ENCODE measurements at regions not wholly inside any gene's neighbourhood (a gene's known extent, or its start where the extent isn't known, plus 50 kb on each side); places are given as distances from the start of the nearest gene placed in this dataset.

DNA sequence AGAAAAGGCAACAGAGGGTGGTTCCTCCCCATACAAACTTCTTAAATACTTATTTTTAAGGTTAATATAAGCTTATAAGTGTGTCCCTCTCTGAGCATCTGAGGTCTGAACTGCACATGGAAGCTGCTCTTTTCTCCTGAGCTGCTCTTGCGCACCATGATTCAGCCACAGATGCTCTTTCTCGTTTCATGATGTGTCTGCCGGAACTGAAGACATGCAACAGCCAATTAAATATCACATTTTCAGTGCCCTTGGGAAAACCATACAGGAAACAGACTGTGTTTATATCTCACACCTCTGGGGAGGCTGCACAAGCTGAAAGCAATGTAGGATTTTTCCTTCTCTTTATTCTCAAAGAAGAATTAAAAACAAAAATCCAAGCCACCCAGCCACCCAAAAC is 96.8 kb upstream of the NREP start:
- TF ChIP-seq CTCF (conservative IDR thresholded peaks at IDR 0.05; ENCODE audit: low read depth, low read length), result no peak
- TF ChIP-seq CEBPB (IDR thresholded peaks at IDR 0.05; ENCODE audit: low read depth, low read length), result no peak
- no peak for TF ChIP-seq SMC3 (IDR thresholded peaks at IDR 0.05; ENCODE audit: low read depth, low read length)
- no peak for TF ChIP-seq NFE2L2 (IDR thresholded peaks at IDR 0.05; ENCODE audit: low read depth, low read length)
- TF ChIP-seq, protein P1, sequence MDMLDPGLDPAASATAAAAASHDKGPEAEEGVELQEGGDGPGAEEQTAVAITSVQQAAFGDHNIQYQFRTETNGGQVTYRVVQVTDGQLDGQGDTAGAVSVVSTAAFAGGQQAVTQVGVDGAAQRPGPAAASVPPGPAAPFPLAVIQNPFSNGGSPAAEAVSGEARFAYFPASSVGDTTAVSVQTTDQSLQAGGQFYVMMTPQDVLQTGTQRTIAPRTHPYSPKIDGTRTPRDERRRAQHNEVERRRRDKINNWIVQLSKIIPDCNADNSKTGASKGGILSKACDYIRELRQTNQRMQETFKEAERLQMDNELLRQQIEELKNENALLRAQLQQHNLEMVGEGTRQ (IDR thresholded peaks at IDR 0.05; ENCODE audit: low read depth, low read length), result no peak
- TF ChIP-seq BHLHE40 (IDR thresholded peaks at IDR 0.05; ENCODE audit: low read depth, low read length), result no peak
- no peak for TF ChIP-seq POLR2A (IDR thresholded peaks at IDR 0.05; ENCODE audit: low read depth, low read length)
- TF ChIP-seq RFX5 (IDR thresholded peaks at IDR 0.05; ENCODE audit: low read depth, low read length), result no peak
- TF ChIP-seq MAFK (IDR thresholded peaks at IDR 0.05; ENCODE audit: low read depth, low read length), result no peak
- TF ChIP-seq ELK1 (IDR thresholded peaks at IDR 0.05; ENCODE audit: borderline replicate concordance, low read depth, low read length), result no peak
- TF ChIP-seq RCOR1 (IDR thresholded peaks at IDR 0.05; ENCODE audit: insufficient replicate concordance, low read length), result no peak
- TF ChIP-seq RAD21 (IDR thresholded peaks at IDR 0.05; ENCODE audit: low read length), result no peak
- no peak for TF ChIP-seq MXI1 (IDR thresholded peaks at IDR 0.05; ENCODE audit: borderline replicate concordance, low read depth, low read length)
